HFFc6 (cell line): ENCODE measurements at regions not wholly inside any gene's neighbourhood (a gene's known extent, or its start where the extent isn't known, plus 50 kb on each side); places are given as distances from the start of the nearest gene placed in this dataset.

Experiments
- DNase-seq: peaks from one replicate; pipeline ENCODE4 v3.0.0-alpha.2; 2018
- H3K27ac Mint-ChIP-seq: 2 replicates; pipeline ENCODE4 v1.8.0; 2020; ENCODE audit warnings: mild to moderate bottlenecking, mixed read lengths
- H3K27me3 Mint-ChIP-seq: 2 replicates; pipeline ENCODE4 v1.8.0; 2021; ENCODE audit warnings: mild to moderate bottlenecking, moderate library complexity, mixed read lengths; ENCODE audit not compliant: insufficient read depth
- H3K36me3 Mint-ChIP-seq: 2 replicates; pipeline ENCODE4 v1.8.0; 2021; ENCODE audit warnings: low read depth, mixed read lengths
- H3K4me1 Mint-ChIP-seq: 2 replicates; pipeline ENCODE4 v1.8.0; 2020; ENCODE audit warnings: low read depth, mixed read lengths
- H3K4me3 Mint-ChIP-seq: 2 replicates; pipeline ENCODE4 v1.8.0; 2020; ENCODE audit warnings: mild to moderate bottlenecking, moderate library complexity, mixed read lengths
- H3K9me3 Mint-ChIP-seq: 2 replicates; pipeline ENCODE4 v1.8.0; 2020; ENCODE audit warnings: mild to moderate bottlenecking, mixed read lengths
- CTCF ChIP-seq: fragments of 200-600 bp; sonication (generic); IDR thresholded peaks from 2 replicates; pipeline ENCODE4 v1.5.0; 2021; ENCODE audit warnings: antibody characterized with exemption, mild to moderate bottlenecking

- Mint-ChIP-seq H3K4me3 (no peak overlapping the region), H3K36me3 (no peaks in the 10 kb centered on the region), H3K27me3 (no peaks in the 10 kb centered on the region; the same call in 1 of the 2 replicates), H3K27ac (no peak overlapping the region), H3K9me3 (peaks cover 25% of the 10 kb centered on the region), H3K4me1 (no peaks in the 10 kb centered on the region)
- TF ChIP-seq CTCF, result no peak
- DNase-seq, result no peak
Measured at GRCh38 chr18:34315591-34316352, 91.1 kb upstream of the NOL4 start.

GRCh38 chr18:34320267-34320666 lies 95.6 kb upstream of the NOL4 start:
- Mint-ChIP-seq H3K9me3 (peaks cover 19% of the 10 kb centered on the region), H3K36me3 (no peaks in the 10 kb centered on the region), H3K4me1 (no peaks in the 10 kb centered on the region), H3K27me3 (no peaks in the 10 kb centered on the region; the same call in none of the 2 replicates), H3K4me3 (no peak overlapping the region), H3K27ac (no peak overlapping the region)
- no peak for TF ChIP-seq CTCF
- DNase-seq, result no peak

DNA sequence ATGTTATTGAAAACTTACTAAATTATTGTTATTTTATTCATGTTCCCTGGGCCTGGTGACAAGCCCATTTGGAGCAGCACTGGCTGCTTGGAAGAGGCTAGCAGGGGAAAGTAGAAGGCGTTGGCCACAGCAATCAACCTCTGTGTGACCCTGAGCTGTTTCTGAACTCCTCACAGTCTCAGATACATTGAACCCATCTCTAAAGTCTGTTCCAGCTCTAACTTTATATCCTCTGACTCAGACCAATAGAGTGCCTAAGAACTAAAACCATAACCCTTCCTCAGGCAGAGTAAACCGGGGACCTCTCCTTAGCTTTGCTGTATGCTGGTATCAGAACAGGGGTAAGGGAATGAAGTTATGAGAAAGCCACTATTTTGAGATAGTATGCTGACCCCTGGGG lies 96.4 kb upstream of the NOL4 start:
- H3K9me3 Mint-ChIP-seq, result peaks cover 24% of the 10 kb centered on the region
- H3K27ac Mint-ChIP-seq, result no peak overlapping the region
- no peak for TF ChIP-seq CTCF
- H3K36me3 Mint-ChIP-seq, result no peaks in the 10 kb centered on the region
- no peak for DNase-seq
- no peak overlapping the region for H3K4me3 Mint-ChIP-seq
- H3K27me3 Mint-ChIP-seq, result no peaks in the 10 kb centered on the region; the same call in none of the 2 replicates
- no peaks in the 10 kb centered on the region for H3K4me1 Mint-ChIP-seq

GRCh38 chr18:34322365-34323289 lies 97.9 kb upstream of the NOL4 start:
- Mint-ChIP-seq H3K4me3 (no peak overlapping the region), H3K27me3 (no peaks in the 10 kb centered on the region; the same call in none of the 2 replicates), H3K36me3 (no peaks in the 10 kb centered on the region), H3K9me3 (peaks cover 31% of the 10 kb centered on the region), H3K4me1 (no peaks in the 10 kb centered on the region), H3K27ac (no peak overlapping the region)
- peak; percentile 51; the same call in 1 of the 2 replicates for TF ChIP-seq CTCF
- DNase-seq, result no peak

- no peaks in the 10 kb centered on the region; the same call in 1 of the 2 replicates for H3K27me3 Mint-ChIP-seq
- TF ChIP-seq CTCF, result no peak
- peaks cover 7% of the 10 kb centered on the region; the same call in 1 of the 2 replicates for H3K36me3 Mint-ChIP-seq
- H3K4me3 Mint-ChIP-seq, result no peak overlapping the region
- DNase-seq, result no peak
- H3K9me3 Mint-ChIP-seq, result peaks cover 35% of the 10 kb centered on the region
- H3K4me1 Mint-ChIP-seq, result no peaks in the 10 kb centered on the region
- no peak overlapping the region for H3K27ac Mint-ChIP-seq
Measured at GRCh38 chr18:34329840-34330239, 105.1 kb upstream of the NOL4 start.
